ENCODE measurements at regions not wholly inside any gene's neighbourhood (a gene's known extent, or its start where the extent isn't known, plus 50 kb on each side); places are given as distances from the start of the nearest gene placed in this dataset.
A peak's percentile ranks its signal among the peaks of the same experiment; 100 is the strongest.
"Not testable (repeated sequence)": the region's sequence is repeated elsewhere in the genome, so short reads cannot be mapped to it uniquely, and the experiment has no call there.

- Histone ChIP-seq H3K4me3 (ENCODE audit: low read length) (no peak overlapping the region), H3K27me3 (ENCODE audit: low read depth, low read length) (no peaks in the 10 kb centered on the region), H3K27ac (ENCODE audit: low read length) (no peak overlapping the region), H3K4me2 (ENCODE audit: low read length) (no peak overlapping the region), H4K20me1 (ENCODE audit: insufficient read depth, low read length) (no peaks in the 10 kb centered on the region), H2AFZ (ENCODE audit: low read depth, low read length) (no peak overlapping the region), H3K36me3 (replicated peaks; ENCODE audit: low read depth, low read length) (no peaks in the 10 kb centered on the region), H3K9me3 (ENCODE audit: insufficient read depth, low read length) (no peaks in the 10 kb centered on the region), H3K79me2 (ENCODE audit: low read length) (no peaks in the 10 kb centered on the region), H3K9ac (ENCODE audit: low read length) (no peak overlapping the region), H3K4me1 (ENCODE audit: low read length) (peaks cover 11% of the 10 kb centered on the region)
- TF ChIP-seq CTCF (IDR thresholded peaks at IDR 0.05; ENCODE audit: low read depth, low read length) (no peak), EZH2phosphoT487 (IDR thresholded peaks at IDR 0.05; ENCODE audit: low read depth) (no peak)
These were observed 1033.5 kb downstream of the EFNA5 start for GRCh38 chr5:106637275-106637674.

GRCh38 chr5:106634375-106634774 lies 1036.4 kb downstream of the EFNA5 start:
- H2AFZ ChIP-seq (ENCODE audit: low read depth, low read length), result no peak overlapping the region
- H4K20me1 ChIP-seq (ENCODE audit: insufficient read depth, low read length), result no peaks in the 10 kb centered on the region
- H3K9me3 ChIP-seq (ENCODE audit: insufficient read depth, low read length), result no peaks in the 10 kb centered on the region
- peaks cover 11% of the 10 kb centered on the region for H3K4me1 ChIP-seq (ENCODE audit: low read length)
- TF ChIP-seq EZH2phosphoT487 (IDR thresholded peaks at IDR 0.05; ENCODE audit: low read depth) (no peak), CTCF (IDR thresholded peaks at IDR 0.05; ENCODE audit: low read depth, low read length) (no peak)
- no peaks in the 10 kb centered on the region for H3K36me3 ChIP-seq (replicated peaks; ENCODE audit: low read depth, low read length)
- no peak overlapping the region for H3K27ac ChIP-seq (ENCODE audit: low read length)
- H3K79me2 ChIP-seq (ENCODE audit: low read length), result no peaks in the 10 kb centered on the region
- H3K9ac ChIP-seq (ENCODE audit: low read length), result no peak overlapping the region
- no peaks in the 10 kb centered on the region for H3K27me3 ChIP-seq (ENCODE audit: low read depth, low read length)
- no peak overlapping the region for H3K4me3 ChIP-seq (ENCODE audit: low read length)
- no peak overlapping the region for H3K4me2 ChIP-seq (ENCODE audit: low read length)

GRCh38 chr5:106633825-106634224 lies 1036.9 kb downstream of the EFNA5 start:
- H3K4me2 ChIP-seq (ENCODE audit: low read length), result no peak overlapping the region
- no peak overlapping the region for H3K27ac ChIP-seq (ENCODE audit: low read length)
- H3K36me3 ChIP-seq (replicated peaks; ENCODE audit: low read depth, low read length), result no peaks in the 10 kb centered on the region
- no peaks in the 10 kb centered on the region for H3K9me3 ChIP-seq (ENCODE audit: insufficient read depth, low read length)
- no peaks in the 10 kb centered on the region for H3K79me2 ChIP-seq (ENCODE audit: low read length)
- H3K4me1 ChIP-seq (ENCODE audit: low read length), result peaks cover 11% of the 10 kb centered on the region
- H3K27me3 ChIP-seq (ENCODE audit: low read depth, low read length), result no peaks in the 10 kb centered on the region
- no peak overlapping the region for H3K4me3 ChIP-seq (ENCODE audit: low read length)
- TF ChIP-seq EZH2phosphoT487 (IDR thresholded peaks at IDR 0.05; ENCODE audit: low read depth), result no peak
- no peak for TF ChIP-seq CTCF (IDR thresholded peaks at IDR 0.05; ENCODE audit: low read depth, low read length)
- H3K9ac ChIP-seq (ENCODE audit: low read length), result no peak overlapping the region
- no peaks in the 10 kb centered on the region for H4K20me1 ChIP-seq (ENCODE audit: insufficient read depth, low read length)
- 0 out of 2 replicates have a peak overlapping the region, but pooled peaks have one; percentile 13 for H2AFZ ChIP-seq (ENCODE audit: low read depth, low read length)

- not testable (repeated sequence) for H3K27ac ChIP-seq (ENCODE audit: low read length); H3K79me2 ChIP-seq (ENCODE audit: low read length); H3K4me3 ChIP-seq (ENCODE audit: low read length); H3K4me2 ChIP-seq (ENCODE audit: low read length); H3K27me3 ChIP-seq (ENCODE audit: low read depth, low read length); H4K20me1 ChIP-seq (ENCODE audit: insufficient read depth, low read length); H3K9me3 ChIP-seq (ENCODE audit: insufficient read depth, low read length); H3K9ac ChIP-seq (ENCODE audit: low read length); H3K36me3 ChIP-seq (replicated peaks; ENCODE audit: low read depth, low read length); H3K4me1 ChIP-seq (ENCODE audit: low read length); H2AFZ ChIP-seq (ENCODE audit: low read depth, low read length)
These were observed 1042.3 kb downstream of the EFNA5 start for GRCh38 chr5:106628456-106628855.

GRCh38 chr5:106610041-106610440 lies 1060.7 kb downstream of the EFNA5 start:
- H3K27ac ChIP-seq (ENCODE audit: low read length), result no peak overlapping the region
- no peak overlapping the region for H3K9ac ChIP-seq (ENCODE audit: low read length)
- no peaks in the 10 kb centered on the region for H3K79me2 ChIP-seq (ENCODE audit: low read length)
- H3K4me1 ChIP-seq (ENCODE audit: low read length), result no peaks in the 10 kb centered on the region
- H3K9me3 ChIP-seq (ENCODE audit: insufficient read depth, low read length), result no peaks in the 10 kb centered on the region
- H2AFZ ChIP-seq (ENCODE audit: low read depth, low read length), result no peak overlapping the region
- H4K20me1 ChIP-seq (ENCODE audit: insufficient read depth, low read length), result no peaks in the 10 kb centered on the region
- no peak overlapping the region for H3K4me3 ChIP-seq (ENCODE audit: low read length)
- no peaks in the 10 kb centered on the region for H3K36me3 ChIP-seq (replicated peaks; ENCODE audit: low read depth, low read length)
- H3K4me2 ChIP-seq (ENCODE audit: low read length), result no peak overlapping the region
- H3K27me3 ChIP-seq (ENCODE audit: low read depth, low read length), result no peaks in the 10 kb centered on the region
- TF ChIP-seq CTCF (IDR thresholded peaks at IDR 0.05; ENCODE audit: low read depth, low read length), result no peak
- no peak for TF ChIP-seq EZH2phosphoT487 (IDR thresholded peaks at IDR 0.05; ENCODE audit: low read depth)
